H9 (cell line): ENCODE measurements at regions not wholly inside any gene's neighbourhood (a gene's known extent, or its start where the extent isn't known, plus 50 kb on each side); places are given as distances from the start of the nearest gene placed in this dataset.

Source experiments
- DNase-seq: peaks from one replicate; pipeline ENCODE4 v3.0.0-alpha.2; 2017
- H2AFZ ChIP-seq: one replicate; pipeline ENCODE4 v1.6.1; 2013; ENCODE audit warnings: mild to moderate bottlenecking, low read length, control low read depth, moderate library complexity
- H2AK5ac ChIP-seq: 2 replicates; pipeline ENCODE4 v1.6.1; 2013; ENCODE audit warnings: low read length, control low read depth, mixed read lengths; ENCODE audit not compliant: insufficient read length
- H2BK120ac ChIP-seq: one replicate; pipeline ENCODE4 v1.6.1; 2013; ENCODE audit warnings: low read depth, mild to moderate bottlenecking, low read length, control low read depth, inconsistent platforms; ENCODE audit not compliant: poor library complexity, severe bottlenecking
- H2BK12ac ChIP-seq: 2 replicates; pipeline ENCODE4 v1.6.1; 2013; ENCODE audit warnings: low read length, control low read depth, mixed read lengths, low read depth; ENCODE audit not compliant: insufficient read length
- H2BK15ac ChIP-seq: 2 replicates; pipeline ENCODE4 v1.6.1; 2013; ENCODE audit warnings: low read depth, low read length, control low read depth
- H2BK20ac ChIP-seq: one replicate; pipeline ENCODE4 v1.6.1; 2013; ENCODE audit warnings: low read depth, mild to moderate bottlenecking, low read length, control low read depth, inconsistent platforms; ENCODE audit not compliant: poor library complexity, severe bottlenecking
- H2BK5ac ChIP-seq: 2 replicates; pipeline ENCODE4 v1.6.1; 2013; ENCODE audit warnings: low read length, control low read depth, mixed read lengths; ENCODE audit not compliant: insufficient read length
- H3K14ac ChIP-seq: 2 replicates; pipeline ENCODE4 v1.6.1; 2013; ENCODE audit warnings: low read length, control low read depth; ENCODE audit not compliant: insufficient read depth
- H3K18ac ChIP-seq: 2 replicates; pipeline ENCODE4 v1.6.1; 2013; ENCODE audit warnings: low read depth, mild to moderate bottlenecking, mixed read lengths, low read length, control low read depth; ENCODE audit not compliant: insufficient read length
- H3K23ac ChIP-seq: 2 replicates; pipeline ENCODE4 v1.6.1; 2013; ENCODE audit warnings: low read length, control low read depth, mixed read lengths, low read depth; ENCODE audit not compliant: insufficient read length
- H3K23me2 ChIP-seq: 2 replicates; pipeline ENCODE4 v1.6.1; 2013; ENCODE audit warnings: low read depth, mild to moderate bottlenecking, mixed read lengths, low read length, control low read depth; ENCODE audit not compliant: insufficient read length, poor library complexity, severe bottlenecking
- H3K27ac ChIP-seq: 2 replicates; pipeline ENCODE4 v1.5.1; 2013; ENCODE audit warnings: low read length, control low read depth, mixed read lengths, low read depth; ENCODE audit not compliant: insufficient read length
- H3K27me3 ChIP-seq: 2 replicates; pipeline ENCODE4 v1.6.1; 2013; ENCODE audit warnings: low read length, control low read depth, inconsistent platforms; ENCODE audit not compliant: insufficient read depth
- H3K4ac ChIP-seq: 2 replicates; pipeline ENCODE4 v1.6.1; 2013; ENCODE audit warnings: low read depth, mild to moderate bottlenecking, control low read depth, inconsistent platforms, low read length, moderate library complexity
- H3K4me1 ChIP-seq: 2 replicates; pipeline ENCODE4 v1.6.1; 2013; ENCODE audit warnings: low read length, control low read depth, inconsistent platforms; ENCODE audit not compliant: insufficient read depth
- H3K4me2 ChIP-seq: 2 replicates; pipeline ENCODE4 v1.6.1; 2013; ENCODE audit warnings: low read length, control low read depth, mixed read lengths; ENCODE audit not compliant: insufficient read length, insufficient read depth
- H3K56ac ChIP-seq: 2 replicates; pipeline ENCODE4 v1.6.1; 2013; ENCODE audit warnings: low read depth, mild to moderate bottlenecking, mixed read lengths, low read length, control low read depth; ENCODE audit not compliant: insufficient read length
- H3K79me1 ChIP-seq: 2 replicates; pipeline ENCODE4 v1.6.1; 2013; ENCODE audit warnings: low read depth, mild to moderate bottlenecking, moderate library complexity, low read length, control low read depth, inconsistent platforms; ENCODE audit not compliant: insufficient read depth, poor library complexity, severe bottlenecking
- H3K79me2 ChIP-seq: 2 replicates; pipeline ENCODE4 v1.6.1; 2013; ENCODE audit warnings: low read length, control low read depth, inconsistent platforms; ENCODE audit not compliant: insufficient read depth
- H3K9ac ChIP-seq: 2 replicates; pipeline ENCODE4 v1.6.1; 2013; ENCODE audit warnings: low read length, control low read depth, mixed read lengths; ENCODE audit not compliant: insufficient read length; ENCODE audit errors: extremely low read depth
- H3K9me3 ChIP-seq: one replicate; pipeline ENCODE4 v1.6.1; 2013; ENCODE audit warnings: low read depth, low read length, inconsistent platforms; ENCODE audit not compliant: control insufficient read depth
- H3T11ph ChIP-seq: one replicate; pipeline ENCODE4 v1.6.1; 2013; ENCODE audit warnings: mild to moderate bottlenecking, low read length, control low read depth, inconsistent platforms
- H4K20me1 ChIP-seq: one replicate; pipeline ENCODE4 v1.6.1; 2013; ENCODE audit not compliant: control insufficient read depth, insufficient read length, insufficient read depth
- H4K5ac ChIP-seq: 2 replicates; pipeline ENCODE4 v1.6.1; 2013; ENCODE audit warnings: low read depth, mild to moderate bottlenecking, mixed read lengths, low read length, control low read depth; ENCODE audit not compliant: insufficient read length
- H4K8ac ChIP-seq: replicated peaks from 2 replicates; pipeline ENCODE4 v1.6.1; 2013; ENCODE audit warnings: low read length, control low read depth, mixed read lengths, low read depth; ENCODE audit not compliant: insufficient read length
- H4K91ac ChIP-seq: 2 replicates; pipeline ENCODE4 v1.6.1; 2013; ENCODE audit warnings: low read depth, mild to moderate bottlenecking, moderate library complexity, mixed read lengths, low read length, control low read depth; ENCODE audit not compliant: insufficient read length
- H3K27ac Mint-ChIP-seq, 3 experiments: 2 replicates in 2 of 3; 3 replicates in 1 of 3; pipeline ENCODE4 v1.8.0; 2020 to 2021; ENCODE audit warnings: mixed read lengths in 3 of 3, mild to moderate bottlenecking in 1 of 3, moderate library complexity in 1 of 3
- H3K27me3 Mint-ChIP-seq: 2 replicates; pipeline ENCODE4 v1.8.0; 2021; ENCODE audit warnings: low read depth, mild to moderate bottlenecking, moderate library complexity, mixed read lengths
- H3K36me3 Mint-ChIP-seq, 3 experiments: 2 replicates in 2 of 3; 3 replicates in 1 of 3; pipeline ENCODE4 v1.8.0; 2020 to 2021; ENCODE audit warnings: low read depth in 3 of 3, mixed read lengths in 3 of 3; ENCODE audit not compliant: insufficient read depth in 1 of 3
- H3K4me1 Mint-ChIP-seq, 2 experiments: 2 replicates each; pipeline ENCODE4 v1.8.0; 2020; ENCODE audit warnings: mixed read lengths in 2 of 2
- H3K4me3 Mint-ChIP-seq, 2 experiments: 2 replicates in 1 of 2; 3 replicates in 1 of 2; pipeline ENCODE4 v1.8.0; 2020 to 2021; ENCODE audit warnings: mild to moderate bottlenecking in 2 of 2, mixed read lengths in 2 of 2, moderate library complexity in 1 of 2
- H3K9me3 Mint-ChIP-seq, 2 experiments: 2 replicates in 1 of 2; 3 replicates in 1 of 2; pipeline ENCODE4 v1.8.0; 2020; ENCODE audit warnings: mild to moderate bottlenecking in 2 of 2, mixed read lengths in 2 of 2, moderate library complexity in 1 of 2
- CTCF ChIP-seq: fragments of 200-600 bp; sonication (generic); conservative IDR thresholded peaks from 3 replicates; pipeline ENCODE4 v1.8.0; 2021; ENCODE audit warnings: antibody characterized with exemption, mild to moderate bottlenecking
- WGBS: extraction: QIAGEN DNeasy Blood & Tissue Kit; methylation state at CpG from one replicate; pipeline ENCODE4 v1.1.7; 2013; ENCODE audit warnings: missing lambda C conversion rate, low lambda C conversion rate, mixed read lengths; ENCODE audit not compliant: insufficient read length; ENCODE audit errors: extremely low coverage; 5-methylcytosine and 5-hydroxymethylcytosine counted together

DNA sequence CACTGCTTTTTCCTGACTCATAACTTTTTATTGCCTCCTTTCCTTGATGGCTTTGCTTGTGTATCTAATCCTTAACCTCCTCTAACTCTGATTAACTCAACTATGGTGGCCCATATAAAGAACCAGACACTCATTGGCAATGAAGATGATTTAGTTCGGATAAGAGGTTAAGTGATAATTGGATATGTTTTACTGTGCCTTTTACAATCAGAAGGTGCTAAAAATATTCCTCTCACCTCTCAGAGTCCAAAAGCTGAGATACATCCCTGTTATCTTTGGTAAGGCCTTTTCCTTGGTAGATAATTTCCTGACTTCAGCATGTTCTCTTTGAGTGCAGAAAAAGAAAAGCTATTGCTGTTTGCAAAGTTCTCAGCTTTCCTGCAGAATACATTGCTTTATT lies 367.7 kb downstream of the SLC16A7 start:
- no peak overlapping the region for H3K9ac ChIP-seq
- WGBS: no CpG with 5 or more reads among the region's 1 CpG
- H3K27ac Mint-ChIP-seq: no peak overlapping the region

More for the DNA sequence above, 367.7 kb downstream of the SLC16A7 start:
- H3T11ph ChIP-seq: peak overlapping the region; percentile 36
- no peak overlapping the region for H3K18ac ChIP-seq
- no peak overlapping the region for H3K27ac ChIP-seq
- no peak overlapping the region for H3K4me2 ChIP-seq
- peaks cover 5 to 8% of the 10 kb centered on the region in 2 experiments; a peak in 3 of 5 replicates for H3K9me3 Mint-ChIP-seq
- H3K56ac ChIP-seq: no peak overlapping the region
- no peaks in the 10 kb centered on the region; the same call in 1 of the 2 replicates for H3K4me1 ChIP-seq
- H3K14ac ChIP-seq: no peak overlapping the region
- peaks cover 9 to 25% of the 10 kb centered on the region in 2 experiments for H3K4me1 Mint-ChIP-seq
- no peak overlapping the region for H2BK12ac ChIP-seq
- no peak overlapping the region for H2BK120ac ChIP-seq
- H3K23ac ChIP-seq: no peak overlapping the region
- H3K79me1 ChIP-seq: no peaks in the 10 kb centered on the region
- H4K8ac ChIP-seq: no peak overlapping the region
- no peak overlapping the region for H2AFZ ChIP-seq
- H3K27me3 ChIP-seq: no peaks in the 10 kb centered on the region
- no peaks in the 10 kb centered on the region for H3K9me3 ChIP-seq
- peaks cover 0 to 5% (median 0%) of the 10 kb centered on the region in 3 experiments; a peak in 2 of 7 replicates for H3K36me3 Mint-ChIP-seq
- H4K91ac ChIP-seq: no peak overlapping the region
- H3K4me3 Mint-ChIP-seq: no peak overlapping the region
- no peak overlapping the region for H2AK5ac ChIP-seq
- no peak overlapping the region for H4K5ac ChIP-seq
- TF ChIP-seq CTCF: no peak
- H3K4ac ChIP-seq: no peak overlapping the region
- no peaks in the 10 kb centered on the region for H3K79me2 ChIP-seq
- H4K20me1 ChIP-seq: no peaks in the 10 kb centered on the region
- no peaks in the 10 kb centered on the region for H3K27me3 Mint-ChIP-seq
- no peak overlapping the region for H2BK20ac ChIP-seq
- no peak overlapping the region for H2BK5ac ChIP-seq
- H2BK15ac ChIP-seq: no peak overlapping the region
- DNase-seq: no peak
- no peaks in the 10 kb centered on the region for H3K23me2 ChIP-seq
